HG03025 (cell line): ENCODE measurements at regions not wholly inside any gene's neighbourhood (a gene's known extent, or its start where the extent isn't known, plus 50 kb on each side); places are given as distances from the start of the nearest gene placed in this dataset.
"Not testable (repeated sequence)": the region's sequence is repeated elsewhere in the genome, so short reads cannot be mapped to it uniquely, and the experiment has no call there.

ENCODE experiments used
- ATAC-seq: cut with Tn5 transposase; IDR thresholded peaks from one replicate; pipeline ENCODE4 v1.9.1; 2021; ENCODE audit warnings: mild to moderate bottlenecking, moderate library complexity; ENCODE audit not compliant: unreplicated experiment, low FRiP score

DNA sequence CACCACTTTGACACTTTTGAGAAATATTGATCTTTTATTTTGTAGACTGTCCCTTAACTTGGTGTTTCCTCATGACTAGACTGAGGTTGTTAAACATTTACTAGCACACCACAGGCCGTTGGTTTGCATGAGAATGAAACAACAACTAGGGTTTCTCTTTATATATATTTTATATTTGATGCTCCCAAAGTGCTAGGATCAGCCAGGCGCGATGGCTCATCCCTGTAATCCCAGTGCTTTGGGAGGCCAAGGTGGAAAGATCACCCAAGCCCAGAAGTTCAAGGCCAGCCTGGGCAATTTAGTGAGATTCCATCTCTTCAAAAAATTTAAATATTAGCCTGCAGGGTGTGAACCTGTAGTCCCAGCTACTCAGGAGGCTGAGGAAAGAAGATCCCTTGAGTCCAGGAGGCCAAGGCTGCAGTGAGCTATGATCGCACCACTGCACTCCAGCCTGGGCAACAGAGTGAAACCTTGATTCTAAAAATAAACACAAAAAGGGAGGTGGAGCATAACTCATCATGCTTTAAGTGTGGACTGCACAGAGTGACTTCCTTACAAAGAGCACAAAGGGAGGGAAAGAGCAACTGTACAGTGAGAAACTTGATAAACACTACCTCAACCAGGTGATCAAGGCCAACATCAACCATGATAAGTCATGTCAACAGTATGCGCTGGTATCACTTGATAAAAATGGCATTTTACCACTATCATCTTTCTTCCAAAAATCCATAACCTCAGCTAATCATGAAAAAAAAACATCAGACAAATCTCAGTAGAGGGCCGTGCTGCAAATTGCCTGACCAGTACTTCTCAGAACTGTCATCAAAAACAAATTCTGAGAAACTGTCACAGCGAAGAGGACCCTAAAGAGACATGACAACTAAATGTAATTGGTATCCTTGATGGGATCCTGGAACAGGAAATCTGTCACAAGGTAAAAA is 72.8 kb upstream of the ATF7IP2 start:
- ATAC-seq = peak; percentile 66

GRCh38 chr16:10314317-10314716 is 71.5 kb upstream of the ATF7IP2 start:
- no peak for ATAC-seq

DNA sequence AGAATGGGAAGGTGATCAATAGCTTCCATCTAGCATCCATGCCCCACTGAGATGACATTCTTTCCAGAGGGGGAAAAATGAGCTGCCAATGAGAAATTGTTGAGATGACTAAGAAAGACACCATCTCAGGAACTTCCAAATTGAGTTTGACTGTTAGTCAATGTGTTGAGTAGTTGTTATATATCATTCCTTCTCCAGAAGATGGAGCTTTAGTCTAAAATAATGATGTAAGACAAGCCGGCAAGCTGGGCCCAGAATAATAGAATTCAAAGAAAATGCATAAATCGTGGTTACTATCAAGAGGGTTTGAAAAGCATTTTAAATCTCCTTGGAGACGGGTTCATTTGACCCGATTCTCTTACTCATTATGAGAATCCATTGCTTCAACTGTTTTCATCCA is 71.0 kb upstream of the ATF7IP2 start:
- no peak for ATAC-seq

DNA sequence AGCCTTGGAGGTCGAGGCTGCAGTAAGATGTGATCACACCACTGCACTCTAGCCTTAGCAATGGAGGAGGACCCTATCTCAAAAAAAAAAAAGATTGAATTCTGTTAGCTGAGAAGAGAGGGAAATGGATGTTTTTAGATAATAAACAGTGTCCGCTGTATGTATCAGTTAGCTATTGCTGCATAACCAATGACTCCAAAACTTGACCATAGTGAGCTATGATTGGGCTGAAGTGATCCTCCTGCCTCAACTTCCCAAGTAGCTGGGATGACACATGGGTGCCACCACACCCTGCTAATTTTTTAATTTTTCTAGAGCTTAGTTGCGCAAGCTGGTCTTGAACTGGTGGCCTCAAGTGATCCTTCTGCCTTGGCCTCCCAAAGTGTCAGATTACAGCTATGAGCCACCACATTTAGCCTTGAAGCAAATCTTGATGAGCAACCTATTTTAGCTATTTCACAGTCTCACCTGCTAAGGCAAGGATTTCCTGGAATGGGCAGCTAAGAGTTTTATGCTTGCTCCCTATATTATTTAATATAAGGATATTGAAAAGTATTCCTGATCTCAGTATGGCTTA is 68.3 kb upstream of the ATF7IP2 start:
- ATAC-seq = no peak

DNA sequence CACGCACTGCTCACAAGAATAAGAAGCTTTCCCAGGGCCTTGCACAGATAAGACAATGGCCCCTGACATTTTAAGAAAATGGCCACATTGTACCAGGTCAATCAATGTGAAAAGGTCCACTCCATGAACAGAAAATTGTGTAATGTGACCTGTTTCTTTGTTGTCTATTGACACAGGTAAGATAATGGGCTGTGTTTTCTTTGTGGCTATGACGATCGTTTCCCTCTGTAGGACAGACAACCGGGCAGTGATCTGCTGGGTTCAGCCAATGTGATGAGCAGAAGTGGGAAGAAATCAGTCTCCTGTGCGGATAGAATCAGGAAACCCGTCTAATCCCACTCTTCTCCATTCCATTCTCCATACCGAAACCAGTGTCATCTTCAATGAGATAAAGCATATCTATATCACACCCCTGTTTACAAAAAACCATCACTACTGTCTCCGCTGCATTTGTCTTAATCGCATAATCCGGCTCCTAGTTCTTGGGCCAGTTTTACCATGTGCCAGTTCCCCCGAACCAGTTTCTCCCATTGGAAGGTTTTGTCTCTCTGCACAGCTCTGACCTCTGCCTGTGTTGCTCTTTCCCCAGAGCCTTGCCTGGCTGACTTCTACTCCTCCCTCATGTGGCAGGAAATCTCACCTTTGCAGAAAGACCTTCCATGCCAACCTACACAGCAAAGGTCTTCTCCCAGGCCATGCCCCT is 66.9 kb upstream of the ATF7IP2 start:
- no peak for ATAC-seq

GRCh38 chr16:10321407-10322387 is 64.2 kb upstream of the ATF7IP2 start:
- ATAC-seq = no peak

DNA sequence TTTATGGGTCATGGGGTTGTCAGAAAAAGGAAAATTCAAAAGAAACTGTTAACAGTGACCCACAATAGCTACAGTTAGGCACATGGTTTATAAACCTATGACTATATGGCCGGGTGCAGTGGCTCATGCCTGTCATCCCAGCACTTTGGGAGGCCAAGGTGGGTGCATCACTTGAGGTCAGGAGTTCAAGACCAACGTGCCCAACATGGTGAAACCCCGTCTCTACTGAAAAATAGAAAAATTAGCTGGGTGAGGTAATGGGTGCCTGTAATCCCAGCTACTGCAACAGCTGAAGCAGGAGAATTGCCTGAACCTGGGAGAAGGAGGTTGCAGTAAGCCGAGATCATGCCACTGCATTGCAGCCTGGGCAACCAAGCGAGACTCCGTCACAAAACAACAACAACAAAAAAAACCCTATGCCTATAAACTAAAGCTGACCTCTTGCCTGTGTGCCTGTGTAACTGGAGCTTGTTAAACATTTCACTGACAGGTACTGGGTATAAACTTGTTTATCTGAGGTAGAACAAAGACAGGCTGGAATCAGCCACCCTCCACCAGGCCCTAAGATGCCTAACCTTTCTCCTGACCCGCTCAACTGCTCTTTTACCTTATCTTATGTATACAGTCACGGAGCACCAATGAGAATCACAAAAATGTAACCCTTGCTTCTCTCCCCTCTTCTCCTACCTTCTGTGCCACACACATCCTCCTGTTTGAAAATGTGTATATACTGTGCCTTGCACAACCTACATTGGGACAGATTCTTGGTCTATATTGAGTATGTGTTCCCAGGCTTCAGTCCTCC is 62.9 kb upstream of the ATF7IP2 start:
- ATAC-seq = no peak

DNA sequence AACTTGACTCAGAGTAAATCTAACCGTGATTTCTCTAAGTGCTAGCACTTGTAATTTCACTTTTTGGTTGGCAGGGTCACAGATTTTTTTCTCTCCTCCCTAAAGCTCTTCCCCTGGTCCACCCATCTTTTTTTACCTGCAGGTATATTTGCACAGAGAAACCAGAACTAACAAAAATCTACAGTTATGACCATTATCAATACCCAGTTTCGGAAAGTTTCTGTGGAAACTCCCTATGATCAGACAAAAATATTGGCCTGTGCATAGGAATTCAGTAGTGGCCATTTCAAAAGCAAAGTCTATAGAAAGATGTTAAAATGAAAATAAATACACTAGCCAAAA is 62.4 kb upstream of the ATF7IP2 start:
- ATAC-seq = no peak

- ATAC-seq = no peak
These were observed 61.7 kb upstream of the ATF7IP2 start for GRCh38 chr16:10324210-10324609.

DNA sequence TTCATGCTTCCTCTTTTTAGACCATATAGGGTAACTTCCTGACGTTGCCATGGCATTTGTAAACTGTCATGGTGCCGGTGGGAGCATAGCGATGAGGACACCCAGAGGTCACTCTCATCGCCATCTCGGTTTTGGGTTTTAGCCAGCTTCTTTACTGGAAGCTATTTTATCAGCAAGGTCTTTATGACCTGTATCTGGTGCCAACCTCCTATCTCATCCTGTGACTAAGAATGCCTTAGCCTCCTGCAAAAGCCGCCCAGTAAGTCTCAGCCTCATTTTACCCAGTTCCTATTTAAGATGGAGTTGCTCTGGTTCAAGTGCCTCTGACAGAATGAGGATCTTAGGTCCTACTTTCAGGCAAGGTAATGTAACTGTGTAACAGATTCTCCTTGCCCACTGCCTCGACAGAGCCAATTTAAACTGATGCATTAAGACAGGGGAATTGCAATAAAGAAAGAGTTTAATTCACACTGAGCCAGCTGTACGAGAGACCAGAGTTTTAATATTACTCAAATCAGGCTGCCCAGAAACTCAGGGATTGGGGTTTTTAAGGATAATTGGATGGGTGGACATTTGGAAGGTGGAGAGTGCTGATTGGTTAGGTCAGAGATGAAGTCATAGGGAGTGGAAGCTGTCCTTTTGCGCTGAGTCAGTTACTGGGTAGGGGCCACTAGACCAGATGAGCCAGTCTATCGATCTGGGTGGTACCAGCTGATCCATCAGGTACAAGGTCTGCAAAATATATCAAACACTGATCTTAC is 59.9 kb upstream of the ATF7IP2 start:
- ATAC-seq = no peak

- no peak for ATAC-seq
These were observed 59.2 kb upstream of the ATF7IP2 start for GRCh38 chr16:10326647-10327046.

DNA sequence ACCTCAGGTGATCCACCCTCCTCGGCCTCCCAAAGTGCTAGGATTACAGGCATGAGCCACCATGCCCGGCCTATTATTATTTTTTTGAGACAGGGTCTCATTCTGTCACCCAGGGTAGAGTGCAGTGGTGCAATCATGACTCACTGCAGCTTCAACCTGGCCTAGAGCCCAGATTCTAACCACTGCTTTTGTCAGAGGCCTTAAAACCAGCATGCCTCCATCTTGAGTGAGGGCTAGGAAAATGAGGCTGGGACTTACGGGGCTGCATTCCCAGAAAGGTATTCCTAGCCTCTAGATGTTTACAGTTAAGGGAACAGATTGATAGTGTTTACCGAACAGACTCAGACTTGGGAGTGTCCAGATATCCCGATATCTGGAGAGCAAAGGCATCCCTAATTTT is 57.6 kb upstream of the ATF7IP2 start:
- not testable (repeated sequence) for ATAC-seq

DNA sequence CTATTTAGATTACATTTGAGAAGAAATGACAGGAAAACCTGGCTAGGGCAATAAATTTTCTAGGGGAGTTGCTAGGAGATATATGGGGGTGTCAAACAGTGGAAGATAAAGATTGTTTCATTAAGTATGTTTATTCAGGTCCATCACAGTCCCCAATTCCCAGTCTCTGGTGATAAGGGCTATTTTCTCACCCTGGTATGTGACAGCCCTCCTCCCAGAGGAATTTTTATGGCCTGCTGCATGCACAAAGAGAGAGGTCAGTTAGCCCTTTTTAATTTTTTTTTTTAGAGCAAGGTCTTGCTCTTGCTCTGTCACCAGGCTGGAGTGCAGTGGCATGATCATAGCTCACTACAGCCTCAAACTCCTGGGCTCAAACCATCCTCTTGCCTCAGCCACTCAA is 53.6 kb upstream of the ATF7IP2 start:
- ATAC-seq = no peak

- no peak for ATAC-seq
These were observed 53.1 kb upstream of the ATF7IP2 start for GRCh38 chr16:10332775-10333174.

DNA sequence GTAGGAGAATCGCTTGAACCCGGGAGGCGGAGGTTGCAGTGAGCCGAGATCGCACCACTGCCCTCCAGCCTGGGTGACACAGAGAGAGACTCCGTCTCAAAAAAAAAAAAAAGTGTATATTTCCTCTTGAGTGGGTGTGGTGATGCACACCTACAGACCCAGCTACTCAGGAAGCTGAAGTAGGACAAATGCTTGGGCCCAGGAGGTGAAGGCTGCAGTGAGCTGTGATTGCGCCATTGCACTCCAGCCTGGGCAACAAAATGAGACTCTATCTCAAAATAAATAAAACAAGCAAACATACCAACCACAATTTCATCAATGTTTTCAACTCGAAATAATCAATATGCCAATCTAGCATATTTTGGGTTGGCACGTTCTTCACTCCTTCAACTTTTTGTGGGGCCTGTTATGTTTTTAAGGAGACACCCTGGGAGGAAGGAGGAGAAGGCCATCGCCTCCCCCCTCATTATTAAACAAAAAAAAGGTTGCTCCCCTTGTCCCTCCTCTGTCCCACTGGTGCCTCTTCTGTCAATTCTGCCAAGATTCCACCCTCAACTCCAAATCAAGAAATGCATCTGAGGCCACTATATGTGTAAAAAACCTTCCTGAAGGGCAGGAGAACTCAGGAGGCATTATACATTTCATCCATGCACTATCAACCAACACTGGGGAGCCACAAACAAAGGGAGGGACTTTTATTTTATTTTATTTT is 52.4 kb upstream of the ATF7IP2 start:
- no peak for ATAC-seq

DNA sequence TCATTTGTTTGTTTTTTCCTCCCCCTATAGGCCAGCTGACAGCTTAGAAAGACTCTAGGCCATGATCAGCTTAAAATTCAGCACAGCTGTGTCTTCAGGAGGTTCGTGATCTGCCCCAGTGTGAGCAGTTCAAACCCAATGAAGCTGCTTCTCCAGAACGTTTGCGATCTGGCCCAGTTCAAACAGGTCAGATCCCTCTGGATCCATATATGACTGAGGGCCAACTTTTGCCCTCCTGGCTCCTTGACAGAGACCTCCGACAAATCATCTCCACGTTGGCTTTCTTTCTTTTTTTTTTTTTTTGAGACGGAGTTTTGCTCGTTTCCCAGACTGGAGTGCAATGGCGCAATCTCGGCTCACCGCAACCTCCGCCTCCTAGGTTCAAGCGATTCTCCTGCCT is 50.2 kb upstream of the ATF7IP2 start:
- no peak for ATAC-seq
